Endothelial cell of umbilical vein (primary cell): ENCODE measurements at regions not wholly inside any gene's neighbourhood (a gene's known extent, or its start where the extent isn't known, plus 50 kb on each side); places are given as distances from the start of the nearest gene placed in this dataset.

Experiments used
- BruUV-seq: library from RNA; stranded (reverse); fragments of 400-500 nt; replicated peaks from 2 replicates; lab custom pipeline; 2021; lab: Mats Ljungman, UMichigan
- CTCF ChIA-PET: fragments of 300-600, 350-600 bp; sonication (Branson Sonifier 250); formaldehyde crosslinking; loops from one replicate; lab custom pipeline; 2021; ENCODE audit warnings: antibody characterized with exemption, inconsistent platforms; lab: Charles Lee
- POLR2A ChIA-PET: fragments of 300-600, 350-600 bp; sonication (Branson Sonifier 250); formaldehyde crosslinking; loops from one replicate; lab custom pipeline; 2021; ENCODE audit warnings: antibody characterized with exemption, inconsistent platforms; lab: Charles Lee
- DNase-seq: peaks from one replicate; pipeline ENCODE4 v3.0.0-alpha.2; 2011; ENCODE audit warnings: low read depth, low spot score
- FAIRE-seq: peaks from 2 replicates; lab custom pipeline; 2011; peaks lifted over from hg19 to GRCh38; lab: Jason Lieb, UNC
- H2AFZ ChIP-seq: 2 replicates; pipeline ENCODE4 v1.6.0; 2012; ENCODE audit warnings: low read depth, low read length, control low read depth, inconsistent platforms
- H3K27ac ChIP-seq: 2 replicates; pipeline ENCODE4 v1.5.1; 2011; ENCODE audit warnings: low read depth, mild to moderate bottlenecking, control low read depth, low read length, moderate library complexity; ENCODE audit not compliant: insufficient read depth
- H3K27me3 ChIP-seq, 2 experiments: 2 replicates each; pipeline versions ENCODE4 v1.6.0 to v1.6.1; 2011; ENCODE audit warnings: low read length in 2 of 2, mixed read lengths in 1 of 2; ENCODE audit not compliant: control insufficient read depth in 2 of 2, insufficient read depth in 2 of 2
- H3K36me3 ChIP-seq, 2 experiments: 2 replicates in 1 of 2; 3 replicates in 1 of 2; pipeline ENCODE4 v1.5.1; 2011; ENCODE audit warnings: low read length in 2 of 2, mild to moderate bottlenecking in 1 of 2, moderate library complexity in 1 of 2; ENCODE audit not compliant: control insufficient read depth in 2 of 2, insufficient read depth in 2 of 2; ENCODE audit errors: extremely low read depth in 1 of 2
- H3K4me1 ChIP-seq: 3 replicates; pipeline ENCODE4 v1.5.1; 2011; ENCODE audit warnings: mild to moderate bottlenecking, low read length; ENCODE audit not compliant: control insufficient read depth, insufficient read depth; ENCODE audit errors: extremely low read depth
- H3K4me2 ChIP-seq: 2 replicates; pipeline ENCODE4 v1.6.1; 2011; ENCODE audit warnings: low read length, control low read depth, mixed read lengths; ENCODE audit not compliant: insufficient read depth
- H3K4me3 ChIP-seq, 3 experiments: fragments of 200-600 bp in 1 of 3; sonication (generic), shearing (Covaris generic) in 1 of 3; replicated peaks in 1 of 3; 2 replicates each; pipeline ENCODE4 v1.5.1; 2011 to 2016; ENCODE audit warnings: control low read depth in 3 of 3, low read length in 3 of 3, mild to moderate bottlenecking in 2 of 3, inconsistent platforms in 1 of 3, low read depth in 1 of 3, moderate library complexity in 1 of 3; ENCODE audit not compliant: insufficient read depth in 1 of 3
- H3K79me2 ChIP-seq: 2 replicates; pipeline ENCODE4 v1.6.0; 2012; ENCODE audit warnings: low read length, inconsistent platforms; ENCODE audit not compliant: control insufficient read depth, insufficient read depth
- H3K9ac ChIP-seq: replicated peaks from 2 replicates; pipeline ENCODE3; 2011; ENCODE audit warnings: low read length, control low read depth; ENCODE audit not compliant: insufficient read depth; ENCODE audit errors: extremely low read depth
- H3K9me1 ChIP-seq: replicated peaks from 3 replicates; pipeline ENCODE4 v1.6.0; 2011; ENCODE audit warnings: mild to moderate bottlenecking, low read length; ENCODE audit not compliant: control insufficient read depth, insufficient read depth; ENCODE audit errors: extremely low read depth
- H3K9me3 ChIP-seq: replicated peaks from 2 replicates; pipeline ENCODE4 v1.5.1; 2012; ENCODE audit warnings: low read length, inconsistent platforms; ENCODE audit not compliant: control insufficient read depth, insufficient read depth
- H4K20me1 ChIP-seq: replicated peaks from 2 replicates; pipeline ENCODE3; 2011; ENCODE audit warnings: mild to moderate bottlenecking, low read length; ENCODE audit not compliant: control insufficient read depth, insufficient read depth; ENCODE audit errors: extremely low read depth
- CTCF ChIP-seq, 2 donors: IDR thresholded peaks; 1 replicate in 1 of 2; 2 replicates in 1 of 2; pipeline ENCODE4 v1.5.1; 2011; ENCODE audit warnings: low read length in 2 of 2, mild to moderate bottlenecking in 2 of 2, moderate library complexity in 2 of 2, control low read depth in 1 of 2, inconsistent platforms in 1 of 2, low read depth in 1 of 2; ENCODE audit not compliant: insufficient read depth in 1 of 2; ENCODE audit errors: extremely low read depth in 1 of 2
- EZH2 ChIP-seq: IDR thresholded peaks from 2 replicates; pipeline ENCODE4 v1.6.1; 2012; ENCODE audit warnings: borderline replicate concordance, low read depth, mild to moderate bottlenecking, moderate library complexity, low read length, inconsistent platforms; ENCODE audit not compliant: severe bottlenecking
- FOS ChIP-seq: IDR thresholded peaks from 2 replicates; pipeline ENCODE4 v1.6.1; 2011; ENCODE audit warnings: mild to moderate bottlenecking, low read length, moderate library complexity, borderline replicate concordance; ENCODE audit not compliant: insufficient read depth
- GATA2 ChIP-seq: IDR thresholded peaks from 2 replicates; pipeline ENCODE4 v1.7.0; 2011; ENCODE audit warnings: low read depth, mild to moderate bottlenecking, moderate library complexity, mixed read lengths, low read length; ENCODE audit not compliant: insufficient read length, insufficient read depth
- JUN ChIP-seq: IDR thresholded peaks from 2 replicates; pipeline ENCODE4 v1.6.1; 2011; ENCODE audit warnings: borderline replicate concordance, low read depth; ENCODE audit not compliant: insufficient read length, insufficient read depth
- MAX ChIP-seq: IDR thresholded peaks from 2 replicates; pipeline ENCODE4 v1.6.1; 2011; ENCODE audit not compliant: insufficient read depth, insufficient read length
- MYC ChIP-seq: IDR thresholded peaks from one replicate; pipeline ENCODE4 v1.6.1; 2011; ENCODE audit warnings: mild to moderate bottlenecking, low read depth, low read length
- POLR2A ChIP-seq: IDR thresholded peaks from 2 replicates; pipeline ENCODE4 v1.6.1; 2012; ENCODE audit warnings: low read depth, mild to moderate bottlenecking, control low read depth, low read length
- POLR2AphosphoS5 ChIP-seq: IDR thresholded peaks from 2 replicates; pipeline ENCODE4 v1.6.1; 2012; ENCODE audit warnings: low read depth, mild to moderate bottlenecking, control low read depth, low read length, moderate library complexity; ENCODE audit not compliant: insufficient read depth
- dilution Hi-C: fragments of 300-500 bp; cut with MboI; formaldehyde crosslinking; loops from one replicate; pipeline ENCODE4 v1.15.0; 2019; ENCODE audit warnings: low sequenced_read_pairs; ENCODE audit not compliant: extremely low pct_ligation_motif_present
- intact Hi-C: fragments of 100-400 bp; cut with micrococcal nuclease; formaldehyde crosslinking; loops from one replicate; pipeline ENCODE4 v1.10.0; 2022

- dilution Hi-C loops: no loop called here
- ChIA-PET POLR2A (no interaction called here), CTCF (interaction anchor here (1.8 kb wide), 1 partner anchor 13 kb away, joined by 3 read pairs; no protein-coding TSS in a partner anchor)
- Histone ChIP-seq H3K27ac (no peak overlapping the region), H3K36me3 (no peaks in the 10 kb centered on the region), H3K9ac (no peak overlapping the region), H3K79me2 (no peaks in the 10 kb centered on the region), H3K4me3 (no peak overlapping the region), H3K9me1 (no peaks in the 10 kb centered on the region), H2AFZ (no peak overlapping the region), H3K4me2 (no peak overlapping the region), H4K20me1 (no peaks in the 10 kb centered on the region), H3K27me3 (no peaks in the 10 kb centered on the region), H3K4me1 (no peaks in the 10 kb centered on the region), H3K9me3 (no peaks in the 10 kb centered on the region)
- intact Hi-C loops: no loop called here
- no TSS peak for BruUV-seq
- TF ChIP-seq MAX (no peak), FOS (no peak), CTCF (IDR thresholded peaks at IDR 0.05; ENCODE audit: extremely low read depth in 1 of 2, insufficient read depth in 1 of 2, low read depth in 1 of 2, low read length in 2 of 2) (no peak), JUN (no peak), POLR2A (no peak), GATA2 (no peak), EZH2 (no peak), MYC (no peak), POLR2AphosphoS5 (no peak)
- DNase-seq (no peak), FAIRE-seq (no peak)
These were observed 396.5 kb downstream of the TNS1 start for GRCh38 chr2:217606296-217606695.
